Mesenchymal stem cell (in vitro differentiated cells and primary cell): ENCODE measurements at regions not wholly inside any gene's neighbourhood (a gene's known extent, or its start where the extent isn't known, plus 50 kb on each side); places are given as distances from the start of the nearest gene placed in this dataset.

Experiments
- DNase-seq: peaks from one replicate; pipeline ENCODE4 v3.0.0-alpha.2; 2013
- H2AFZ ChIP-seq: one replicate; pipeline ENCODE4 v1.6.1; 2013; ENCODE audit warnings: low read depth, mild to moderate bottlenecking, control low read depth, inconsistent platforms, low read length, moderate library complexity
- H2AK5ac ChIP-seq: 2 replicates; pipeline ENCODE4 v1.6.1; 2013; ENCODE audit warnings: low read length, moderate library complexity, mild to moderate bottlenecking, inconsistent platforms; ENCODE audit not compliant: severe bottlenecking
- H2BK120ac ChIP-seq: one replicate; pipeline ENCODE4 v1.6.1; 2013; ENCODE audit warnings: low read depth, mild to moderate bottlenecking, inconsistent platforms, low read length, moderate library complexity
- H2BK12ac ChIP-seq, 2 experiments: one replicate each; pipeline ENCODE4 v1.6.1; 2013; ENCODE audit warnings: inconsistent platforms in 2 of 2, low read length in 2 of 2, mild to moderate bottlenecking in 2 of 2, moderate library complexity in 2 of 2, control low read depth in 1 of 2
- H2BK15ac ChIP-seq: one replicate; pipeline ENCODE4 v1.6.1; 2013; ENCODE audit warnings: mild to moderate bottlenecking, low read depth, inconsistent platforms; ENCODE audit not compliant: poor library complexity, severe bottlenecking
- H2BK5ac ChIP-seq: 2 replicates; pipeline ENCODE4 v1.6.1; 2013; ENCODE audit warnings: low read depth, mild to moderate bottlenecking, low read length, control low read depth, inconsistent platforms; ENCODE audit not compliant: poor library complexity, severe bottlenecking
- H3K14ac ChIP-seq, 2 experiments: one replicate each; pipeline ENCODE4 v1.6.1; 2013; ENCODE audit warnings: inconsistent platforms in 2 of 2, low read length in 2 of 2, control low read depth in 1 of 2, mild to moderate bottlenecking in 1 of 2, moderate library complexity in 1 of 2
- H3K18ac ChIP-seq, 2 experiments: one replicate each; pipeline ENCODE4 v1.6.1; 2013; ENCODE audit warnings: inconsistent platforms in 2 of 2, low read length in 2 of 2, control low read depth in 1 of 2, low read depth in 1 of 2, mild to moderate bottlenecking in 1 of 2
- H3K23ac ChIP-seq, 2 experiments: one replicate each; pipeline ENCODE4 v1.6.1; 2013; ENCODE audit warnings: inconsistent platforms in 2 of 2, low read length in 2 of 2, mild to moderate bottlenecking in 2 of 2, moderate library complexity in 2 of 2, control low read depth in 1 of 2
- H3K27ac ChIP-seq: 2 replicates; pipeline ENCODE4 v1.5.1; 2013; ENCODE audit warnings: mild to moderate bottlenecking, moderate library complexity, low read length, control low read depth, inconsistent platforms; ENCODE audit not compliant: poor library complexity, severe bottlenecking
- H3K27me3 ChIP-seq, 2 experiments: 2 replicates each; pipeline versions ENCODE4 v1.6.1 to v1.7.0; 2013; ENCODE audit warnings: low read length in 2 of 2, mild to moderate bottlenecking in 2 of 2, moderate library complexity in 2 of 2, control low read depth in 1 of 2, inconsistent platforms in 1 of 2; ENCODE audit not compliant: control insufficient read depth in 1 of 2, insufficient read depth in 1 of 2
- H3K36me3 ChIP-seq, 2 experiments: 2 replicates each; pipeline versions ENCODE4 v1.6.1 to v1.7.0; 2013; ENCODE audit warnings: low read length in 2 of 2, control low read depth in 1 of 2, inconsistent platforms in 1 of 2, low read depth in 1 of 2, mild to moderate bottlenecking in 1 of 2; ENCODE audit not compliant: insufficient read depth in 2 of 2, control insufficient read depth in 1 of 2
- H3K4ac ChIP-seq, 2 experiments: one replicate each; pipeline ENCODE4 v1.6.1; 2013; ENCODE audit warnings: inconsistent platforms in 2 of 2, low read length in 2 of 2, mild to moderate bottlenecking in 2 of 2, moderate library complexity in 2 of 2, control low read depth in 1 of 2, low read depth in 1 of 2
- H3K4me1 ChIP-seq: 2 replicates; pipeline ENCODE4 v1.6.1; 2013; ENCODE audit warnings: low read depth, low read length, control low read depth; ENCODE audit not compliant: control insufficient read depth, insufficient read depth
- H3K4me2 ChIP-seq: 2 replicates; pipeline ENCODE4 v1.6.1; 2013; ENCODE audit warnings: low read length, mild to moderate bottlenecking, inconsistent platforms; ENCODE audit not compliant: poor library complexity, severe bottlenecking
- H3K4me3 ChIP-seq, 2 experiments: 2 replicates each; pipeline versions ENCODE4 v1.5.1 to v1.7.0; 2013; ENCODE audit warnings: low read length in 2 of 2, mild to moderate bottlenecking in 2 of 2, control low read depth in 1 of 2, low read depth in 1 of 2; ENCODE audit not compliant: insufficient read depth in 1 of 2
- H3K79me1 ChIP-seq: replicated peaks from 2 replicates; pipeline ENCODE4 v1.6.1; 2013; ENCODE audit warnings: mild to moderate bottlenecking, control low read depth, low read length, inconsistent platforms; ENCODE audit not compliant: poor library complexity, severe bottlenecking
- H3K9ac ChIP-seq: 2 replicates; pipeline ENCODE4 v1.7.0; 2013; ENCODE audit warnings: mild to moderate bottlenecking, low read length, moderate library complexity
- H3K9me3 ChIP-seq: 2 replicates; pipeline ENCODE4 v1.7.0; 2013; ENCODE audit warnings: mild to moderate bottlenecking, low read length; ENCODE audit not compliant: control insufficient read depth
- H4K8ac ChIP-seq: one replicate; pipeline ENCODE4 v1.6.1; 2013; ENCODE audit warnings: inconsistent platforms, mild to moderate bottlenecking, low read length, moderate library complexity
- H4K91ac ChIP-seq: one replicate; pipeline ENCODE4 v1.6.1; 2013; ENCODE audit warnings: mild to moderate bottlenecking, low read length, inconsistent platforms
- WGBS: methylation state at CpG from one replicate; pipeline ENCODE4 v1.1.7; 2013; ENCODE audit warnings: mixed read lengths; 5-methylcytosine and 5-hydroxymethylcytosine counted together

GRCh38 chr5:144864118-144864517 is 693.4 kb downstream of the KCTD16 start:
- no peak overlapping the region for H2BK12ac ChIP-seq
- H3K4me2 ChIP-seq, result no peak overlapping the region
- H4K8ac ChIP-seq, result no peak overlapping the region
- H3K14ac ChIP-seq, result no peak overlapping the region
- H3K27me3 ChIP-seq, result no peaks in the 10 kb centered on the region
- H3K18ac ChIP-seq, result no peak overlapping the region
- no peak overlapping the region for H2BK5ac ChIP-seq
- H2AFZ ChIP-seq, result no peak overlapping the region
- no peak overlapping the region for H3K4ac ChIP-seq
- H2BK15ac ChIP-seq, result no peak overlapping the region
- H3K9ac ChIP-seq, result no peak overlapping the region
- no peak overlapping the region for H3K4me3 ChIP-seq
- no peaks in the 10 kb centered on the region for H3K4me1 ChIP-seq
- H2AK5ac ChIP-seq, result no peak overlapping the region
- no peak overlapping the region for H2BK120ac ChIP-seq
- no peak for DNase-seq
- H3K23ac ChIP-seq, result no peak overlapping the region
- no peak overlapping the region for H3K27ac ChIP-seq
- H3K36me3 ChIP-seq, result no peaks in the 10 kb centered on the region
- H4K91ac ChIP-seq, result no peak overlapping the region
- no peaks in the 10 kb centered on the region for H3K79me1 ChIP-seq
- H3K9me3 ChIP-seq, result peaks cover 3% of the 10 kb centered on the region

DNA sequence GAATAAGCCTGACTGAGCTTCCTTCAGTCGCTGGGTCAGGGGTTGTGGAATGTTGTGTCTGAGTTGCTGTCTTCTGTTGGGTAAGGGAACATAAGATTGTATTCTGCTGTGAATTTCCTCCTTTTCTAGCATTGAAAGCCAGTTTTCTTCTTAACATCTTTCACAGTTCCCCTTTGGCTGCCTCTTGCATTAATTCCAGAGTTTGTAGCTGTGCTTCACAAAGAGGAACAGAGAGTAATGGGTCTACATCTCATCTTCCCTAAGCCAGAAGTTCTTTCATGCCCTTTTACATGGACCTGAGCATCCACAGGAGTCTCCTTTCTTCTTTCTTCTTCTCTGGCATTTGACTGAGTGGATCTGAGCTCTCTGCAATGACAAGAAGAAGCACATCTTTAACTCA is 686.8 kb downstream of the KCTD16 start:
- no peak for DNase-seq
- Histone ChIP-seq H2BK12ac (no peak overlapping the region), H2BK120ac (no peak overlapping the region), H3K23ac (no peak overlapping the region), H2AFZ (no peak overlapping the region), H3K27ac (no peak overlapping the region), H3K4me1 (no peaks in the 10 kb centered on the region), H2BK15ac (no peak overlapping the region), H4K8ac (no peak overlapping the region), H2BK5ac (no peak overlapping the region), H3K4ac (no peak overlapping the region), H3K4me3 (no peak overlapping the region), H3K14ac (no peak overlapping the region), H3K18ac (no peak overlapping the region), H3K36me3 (no peaks in the 10 kb centered on the region), H2AK5ac (no peak overlapping the region), H3K9me3 (peaks cover 3% of the 10 kb centered on the region), H3K27me3 (no peaks in the 10 kb centered on the region), H3K4me2 (no peak overlapping the region), H3K9ac (no peak overlapping the region), H3K79me1 (no peaks in the 10 kb centered on the region), H4K91ac (no peak overlapping the region)
- no CpG with 5 or more reads among the region's 1 CpG for WGBS

DNA sequence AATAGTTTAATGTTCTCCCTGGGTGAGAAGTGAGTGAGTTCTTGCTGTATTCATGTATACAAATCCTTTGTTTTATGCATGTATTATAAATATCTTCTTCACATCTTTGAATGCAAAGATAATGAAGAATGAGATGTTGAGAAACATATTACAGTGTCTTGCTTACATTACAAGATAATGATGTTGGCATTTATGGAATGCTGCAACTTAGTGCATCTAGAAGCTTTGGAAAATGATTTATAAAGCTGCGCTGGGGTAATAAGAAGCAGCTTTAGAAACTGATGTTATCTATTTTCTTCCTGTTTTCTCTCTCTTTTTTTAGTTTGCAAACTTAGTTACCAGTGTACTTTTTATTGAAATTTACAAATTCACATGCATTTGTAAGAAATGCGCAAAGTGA is 673.4 kb downstream of the KCTD16 start:
- Histone ChIP-seq H2BK15ac (no peak overlapping the region), H3K18ac (no peak overlapping the region), H3K27ac (no peak overlapping the region), H2BK120ac (no peak overlapping the region), H3K79me1 (no peaks in the 10 kb centered on the region), H3K36me3 (no peaks in the 10 kb centered on the region), H3K14ac (no peak overlapping the region), H3K27me3 (no peaks in the 10 kb centered on the region), H2BK5ac (no peak overlapping the region), H3K9me3 (no peaks in the 10 kb centered on the region), H4K91ac (no peak overlapping the region), H3K9ac (no peak overlapping the region), H3K4me2 (no peak overlapping the region), H2BK12ac (no peak overlapping the region), H2AK5ac (no peak overlapping the region), H3K4me3 (no peak overlapping the region), H4K8ac (no peak overlapping the region), H3K4ac (no peak overlapping the region), H2AFZ (no peak overlapping the region), H3K4me1 (no peaks in the 10 kb centered on the region), H3K23ac (no peak overlapping the region)
- 100% methylated on average over 1 of the region's 2 CpGs for WGBS
- no peak for DNase-seq

DNA sequence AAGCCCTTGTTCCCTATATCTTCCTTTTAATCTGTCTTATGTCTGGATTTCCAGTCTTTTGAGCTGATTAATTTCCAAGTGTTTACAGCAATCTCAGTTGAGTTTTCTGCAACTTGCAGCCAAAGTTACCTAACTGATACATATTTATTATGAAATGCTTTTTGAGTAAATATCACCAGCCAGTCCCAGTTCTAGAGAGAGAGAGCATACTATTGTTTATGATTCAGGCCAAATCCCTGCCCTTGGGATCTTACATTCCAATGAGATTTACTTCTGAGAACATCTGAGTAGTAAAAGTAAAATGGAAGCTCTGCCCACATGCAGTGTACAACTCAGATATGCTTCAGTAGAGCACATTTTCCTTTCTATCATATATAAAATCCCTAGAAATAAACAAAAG is 661.7 kb downstream of the KCTD16 start:
- no peak overlapping the region for H3K4me3 ChIP-seq
- H3K23ac ChIP-seq, result no peak overlapping the region
- no peak overlapping the region for H4K8ac ChIP-seq
- no peak overlapping the region for H3K4me2 ChIP-seq
- no peaks in the 10 kb centered on the region for H3K27me3 ChIP-seq
- H3K9me3 ChIP-seq, result no peaks in the 10 kb centered on the region
- no peak overlapping the region for H3K18ac ChIP-seq
- no peak overlapping the region for H3K4ac ChIP-seq
- H2BK15ac ChIP-seq, result no peak overlapping the region
- no peak overlapping the region for H3K9ac ChIP-seq
- no peak overlapping the region for H3K14ac ChIP-seq
- H3K4me1 ChIP-seq, result no peaks in the 10 kb centered on the region
- no peak overlapping the region for H2BK5ac ChIP-seq
- no peaks in the 10 kb centered on the region for H3K79me1 ChIP-seq
- no peak overlapping the region for H2AFZ ChIP-seq
- H3K36me3 ChIP-seq, result no peaks in the 10 kb centered on the region
- no peak overlapping the region for H2BK120ac ChIP-seq
- H3K27ac ChIP-seq, result no peak overlapping the region
- no peak overlapping the region for H2BK12ac ChIP-seq
- no peak for DNase-seq
- no peak overlapping the region for H2AK5ac ChIP-seq
- H4K91ac ChIP-seq, result no peak overlapping the region
